ENCODE measurements at regions not wholly inside any gene's neighbourhood (a gene's known extent, or its start where the extent isn't known, plus 50 kb on each side); places are given as distances from the start of the nearest gene placed in this dataset.

- TF ChIP-seq GATA3 (IDR thresholded peaks at IDR 0.05; ENCODE audit: low read depth, low read length) (no peak), GATA2 (IDR thresholded peaks at IDR 0.05; ENCODE audit: low read depth, low read length) (no peak)
Measured at GRCh38 chr10:61850376-61850775, 51.1 kb upstream of the ARID5B start.

Measured in SH-SY5Y (cell line).